WERI-Rb-1 (cell line): ENCODE measurements at regions not wholly inside any gene's neighbourhood (a gene's known extent, or its start where the extent isn't known, plus 50 kb on each side); places are given as distances from the start of the nearest gene placed in this dataset.

Experiments
- DNase-seq: peaks from one replicate; pipeline ENCODE4 v3.0.0-alpha.2; 2020
- H3K27ac ChIP-seq: fragments of 250-450 bp; sonication (Bioruptor Pico); 2 replicates; pipeline ENCODE4 v1.5.1; 2020; ENCODE audit warnings: mild to moderate bottlenecking, moderate library complexity
- H3K27me3 ChIP-seq: fragments of 250-450 bp; sonication (Bioruptor Pico); 2 replicates; pipeline ENCODE4 v1.5.1; 2021; ENCODE audit warnings: mild to moderate bottlenecking, low read depth, moderate library complexity; ENCODE audit not compliant: insufficient read depth, severe bottlenecking
- H3K36me3 ChIP-seq: fragments of 250-450 bp; sonication (Bioruptor Pico); 2 replicates; pipeline ENCODE4 v1.5.1; 2020; ENCODE audit warnings: mild to moderate bottlenecking, moderate library complexity
- H3K4me3 ChIP-seq: 2 replicates; pipeline ENCODE4 v1.5.1; 2011; ENCODE audit warnings: low read depth, mild to moderate bottlenecking, control low read depth, low read length
- H3K9me3 ChIP-seq: fragments of 250-450 bp; sonication (Bioruptor Pico); 2 replicates; pipeline ENCODE4 v1.5.1; 2021; ENCODE audit warnings: mild to moderate bottlenecking, moderate library complexity; ENCODE audit not compliant: severe bottlenecking
- TF ChIP-seq, protein P1 (sequence below): IDR thresholded peaks from 2 replicates; pipeline ENCODE4 v1.5.1; 2011; ENCODE audit warnings: low read depth, mild to moderate bottlenecking, control low read depth, inconsistent platforms, low read length

DNA sequence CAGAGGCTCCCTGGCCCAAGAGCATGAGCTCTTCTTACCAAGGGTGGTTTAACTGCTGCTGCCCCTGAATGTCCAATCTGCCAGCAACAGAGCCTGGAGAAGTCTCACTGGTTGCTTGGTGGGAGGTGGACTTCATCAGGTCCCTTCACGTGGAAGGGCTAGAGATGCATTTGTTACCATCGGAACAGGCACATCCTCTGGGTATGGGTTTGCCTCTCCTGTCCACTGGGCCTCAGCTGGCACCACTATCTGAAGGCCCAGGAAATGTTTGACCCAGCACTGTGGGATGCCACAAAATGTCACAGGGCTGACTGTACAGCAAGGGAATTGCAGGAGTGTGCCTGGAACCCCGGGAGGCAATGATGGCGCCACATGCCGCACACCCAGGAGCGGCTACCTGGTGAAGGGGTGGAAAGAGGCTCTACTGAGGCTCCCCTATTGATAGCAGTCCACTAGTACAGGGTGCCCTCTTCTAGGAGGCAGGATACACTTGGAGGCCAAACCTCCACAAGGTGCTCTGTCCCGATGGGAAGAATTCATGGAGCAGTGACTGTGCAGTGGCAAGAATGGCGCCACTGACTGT, 603.1 kb upstream of the MGMT start:
- TF ChIP-seq, protein P1, sequence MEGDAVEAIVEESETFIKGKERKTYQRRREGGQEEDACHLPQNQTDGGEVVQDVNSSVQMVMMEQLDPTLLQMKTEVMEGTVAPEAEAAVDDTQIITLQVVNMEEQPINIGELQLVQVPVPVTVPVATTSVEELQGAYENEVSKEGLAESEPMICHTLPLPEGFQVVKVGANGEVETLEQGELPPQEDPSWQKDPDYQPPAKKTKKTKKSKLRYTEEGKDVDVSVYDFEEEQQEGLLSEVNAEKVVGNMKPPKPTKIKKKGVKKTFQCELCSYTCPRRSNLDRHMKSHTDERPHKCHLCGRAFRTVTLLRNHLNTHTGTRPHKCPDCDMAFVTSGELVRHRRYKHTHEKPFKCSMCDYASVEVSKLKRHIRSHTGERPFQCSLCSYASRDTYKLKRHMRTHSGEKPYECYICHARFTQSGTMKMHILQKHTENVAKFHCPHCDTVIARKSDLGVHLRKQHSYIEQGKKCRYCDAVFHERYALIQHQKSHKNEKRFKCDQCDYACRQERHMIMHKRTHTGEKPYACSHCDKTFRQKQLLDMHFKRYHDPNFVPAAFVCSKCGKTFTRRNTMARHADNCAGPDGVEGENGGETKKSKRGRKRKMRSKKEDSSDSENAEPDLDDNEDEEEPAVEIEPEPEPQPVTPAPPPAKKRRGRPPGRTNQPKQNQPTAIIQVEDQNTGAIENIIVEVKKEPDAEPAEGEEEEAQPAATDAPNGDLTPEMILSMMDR, result no peak
- DNase-seq, result no peak

DNA sequence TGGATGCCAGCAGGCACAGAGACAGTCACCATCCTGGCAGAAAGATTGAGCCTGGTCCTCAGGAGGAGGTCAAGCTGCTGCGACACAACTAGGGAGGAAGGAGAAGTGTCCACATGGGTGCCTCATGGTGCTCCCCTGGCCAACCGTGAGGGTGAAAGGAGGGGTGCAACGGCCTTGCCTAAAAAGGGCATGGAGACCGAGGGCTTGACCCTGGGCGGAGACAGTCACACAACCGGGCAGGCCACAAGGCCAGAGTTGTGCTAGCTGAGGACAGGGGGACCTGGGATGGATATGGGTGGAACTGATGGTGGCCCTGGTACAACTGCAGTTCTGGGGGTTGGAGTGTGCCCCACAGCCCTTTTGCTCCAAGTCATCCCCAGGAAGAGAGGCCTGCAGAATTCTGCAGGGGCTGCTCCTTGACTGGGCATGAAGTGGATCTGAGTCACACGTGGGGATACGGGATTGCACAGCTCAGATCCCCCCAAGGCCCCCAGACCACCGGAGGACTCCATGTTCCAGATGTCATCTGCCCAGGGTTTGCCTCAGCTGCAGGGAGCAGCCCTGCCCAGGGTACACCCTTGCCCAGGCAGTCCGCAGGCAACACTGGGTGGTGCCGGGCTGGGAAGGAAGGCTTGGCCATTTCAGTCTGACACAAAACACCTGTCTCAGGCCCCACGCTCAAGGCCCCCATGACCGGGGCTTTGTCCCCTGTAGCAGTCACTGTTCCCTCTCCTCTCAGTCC, 602.3 kb upstream of the MGMT start:
- H3K27ac ChIP-seq, result no peak overlapping the region
- H3K4me3 ChIP-seq, result no peak overlapping the region
- TF ChIP-seq, protein P1, result no peak
- peaks cover 3% of the 10 kb centered on the region for H3K27me3 ChIP-seq
- DNase-seq, result no peak
- no peaks in the 10 kb centered on the region for H3K9me3 ChIP-seq
- H3K36me3 ChIP-seq, result no peaks in the 10 kb centered on the region

More for the DNA sequence above, 603.1 kb upstream of the MGMT start:
- peaks cover 3% of the 10 kb centered on the region for H3K27me3 ChIP-seq
- H3K36me3 ChIP-seq, result no peaks in the 10 kb centered on the region
- no peak overlapping the region for H3K4me3 ChIP-seq
- no peaks in the 10 kb centered on the region for H3K9me3 ChIP-seq
- no peak overlapping the region for H3K27ac ChIP-seq

DNA sequence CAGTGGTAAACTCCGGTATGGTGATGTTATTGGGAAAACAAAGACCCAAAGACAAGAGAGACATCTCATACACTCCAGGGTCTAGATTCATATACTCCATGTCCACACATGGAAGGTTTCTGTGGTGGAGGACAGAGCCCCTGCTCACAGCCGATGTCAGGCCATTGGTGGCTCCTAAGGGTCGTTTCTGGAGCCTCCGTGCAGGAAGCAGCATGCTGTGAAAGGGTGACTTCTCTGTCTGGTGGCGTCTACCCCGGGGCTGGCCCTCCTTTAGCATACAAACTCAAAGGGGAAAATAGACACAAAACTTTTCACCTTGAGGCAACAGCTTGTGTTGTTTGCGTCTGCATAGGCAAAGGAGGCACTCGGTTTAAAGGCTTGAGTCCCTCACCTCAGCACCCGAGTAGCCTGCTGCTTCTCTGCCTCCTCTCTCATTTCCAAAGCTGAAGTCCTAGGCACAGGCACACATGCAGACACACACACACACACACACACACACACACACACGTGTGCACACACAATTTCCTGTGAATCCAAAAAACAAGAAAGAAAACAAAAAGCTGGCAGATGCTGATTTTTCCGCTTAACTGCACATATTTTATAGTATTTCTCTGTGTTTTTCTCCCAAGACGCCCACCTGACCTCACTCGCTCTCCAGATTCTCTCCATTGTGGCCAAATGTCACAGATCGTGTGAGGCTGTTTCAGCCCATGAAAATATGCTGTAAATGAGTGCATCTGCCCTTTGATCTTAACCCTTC, 601.4 kb upstream of the MGMT start:
- Histone ChIP-seq H3K27ac (no peak overlapping the region), H3K9me3 (no peaks in the 10 kb centered on the region), H3K27me3 (peaks cover 3% of the 10 kb centered on the region), H3K36me3 (no peaks in the 10 kb centered on the region), H3K4me3 (no peak overlapping the region)
- DNase-seq, result no peak
- TF ChIP-seq, protein P1, result no peak

DNA sequence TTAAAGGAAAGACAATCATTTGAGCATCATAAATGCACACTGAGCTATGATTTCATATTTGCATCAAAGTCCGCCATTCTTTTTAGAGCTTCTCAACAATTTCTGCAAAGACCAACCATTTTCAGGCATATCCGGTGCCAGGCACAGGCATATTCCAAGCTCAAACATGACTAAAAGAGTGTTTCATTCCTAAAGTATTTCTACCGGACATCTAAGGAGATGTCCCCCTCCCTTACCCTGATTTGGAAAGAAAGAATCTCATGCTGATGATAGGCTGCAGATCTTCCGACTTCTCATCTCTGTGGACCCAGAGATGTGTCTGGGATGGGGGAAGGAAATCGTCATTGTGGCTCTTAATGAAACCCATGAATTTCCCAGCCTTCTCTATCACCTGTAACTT, 600.5 kb upstream of the MGMT start:
- H3K27ac ChIP-seq, result no peak overlapping the region
- no peak overlapping the region for H3K4me3 ChIP-seq
- no peaks in the 10 kb centered on the region for H3K9me3 ChIP-seq
- H3K27me3 ChIP-seq, result peaks cover 3% of the 10 kb centered on the region
- no peaks in the 10 kb centered on the region for H3K36me3 ChIP-seq
- DNase-seq, result no peak
- TF ChIP-seq, protein P1, result no peak

DNA sequence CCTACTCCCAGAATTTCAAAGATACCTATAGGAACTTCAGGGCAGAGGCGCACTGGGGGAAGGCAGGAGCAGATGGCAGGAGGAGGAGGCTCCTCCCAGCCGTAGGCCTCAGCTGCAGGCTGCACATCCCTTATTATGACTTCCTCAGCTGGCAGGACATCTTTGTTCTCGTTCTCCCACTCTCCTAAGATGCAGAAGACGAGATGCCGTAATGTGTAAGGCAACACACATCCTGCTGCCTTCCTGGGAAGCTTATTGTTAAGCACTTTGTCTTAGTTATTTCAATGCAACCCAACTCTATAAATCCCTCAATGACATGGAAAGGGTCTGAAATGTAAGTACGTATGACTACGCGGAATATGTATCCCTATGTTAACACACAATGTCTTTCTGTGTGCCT, 599.8 kb upstream of the MGMT start:
- TF ChIP-seq, protein P1, result no peak

More for the DNA sequence above, 599.8 kb upstream of the MGMT start:
- no peaks in the 10 kb centered on the region for H3K36me3 ChIP-seq
- H3K4me3 ChIP-seq, result no peak overlapping the region
- H3K9me3 ChIP-seq, result no peaks in the 10 kb centered on the region
- H3K27ac ChIP-seq, result no peak overlapping the region
- DNase-seq, result no peak
- H3K27me3 ChIP-seq, result peaks cover 3% of the 10 kb centered on the region
